NB4 (cell line): ENCODE measurements at regions not wholly inside any gene's neighbourhood (a gene's known extent, or its start where the extent isn't known, plus 50 kb on each side); places are given as distances from the start of the nearest gene placed in this dataset.

ENCODE experiments used
- DNase-seq: peaks from one replicate; pipeline ENCODE4 v3.0.0; 2010; ENCODE audit warnings: low read depth
- H3K4me3 ChIP-seq: one replicate; pipeline ENCODE4 v1.5.1; 2011; ENCODE audit warnings: mild to moderate bottlenecking, low read depth, low read length, moderate library complexity
- MYC ChIP-seq: IDR thresholded peaks from 2 replicates; pipeline ENCODE4 v1.6.1; 2011; ENCODE audit warnings: low read depth, low read length
- POLR2A ChIP-seq: IDR thresholded peaks from 2 replicates; pipeline ENCODE4 v1.6.1; 2011; ENCODE audit warnings: mild to moderate bottlenecking; ENCODE audit not compliant: insufficient read length; ENCODE audit errors: extremely low read depth
- TF ChIP-seq, protein P1 (sequence below): IDR thresholded peaks from 2 replicates; pipeline ENCODE4 v1.6.1; 2011; ENCODE audit warnings: low read depth, low read length
- TF ChIP-seq, protein P2 (sequence below): IDR thresholded peaks from one replicate; pipeline ENCODE4 v1.5.1; 2012; ENCODE audit warnings: low read depth, low read length

DNA sequence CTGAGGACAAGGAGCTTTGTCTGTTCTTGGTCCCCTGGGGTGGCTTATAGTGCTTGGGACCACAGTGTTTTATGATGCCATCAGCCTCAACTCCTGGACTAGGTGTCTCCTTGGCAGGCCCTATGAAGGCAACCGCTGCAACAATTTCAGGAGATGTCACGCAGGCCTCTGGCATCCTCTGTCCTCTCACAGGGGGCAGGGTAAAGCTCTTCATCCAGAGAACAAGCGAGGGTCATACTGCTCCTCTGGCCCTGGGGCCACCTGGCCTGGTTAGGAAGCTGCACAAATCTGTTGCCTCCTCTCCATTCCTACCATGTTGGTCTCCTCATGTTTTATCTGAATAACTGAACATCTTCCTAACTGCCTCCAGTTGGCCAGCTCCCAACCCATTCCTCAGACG, 148.9 kb upstream of the SPEF2 start:
- DNase-seq: no peak
- no peak overlapping the region for H3K4me3 ChIP-seq
- no peak for TF ChIP-seq POLR2A
- TF ChIP-seq MYC: no peak
- TF ChIP-seq, protein P1, sequence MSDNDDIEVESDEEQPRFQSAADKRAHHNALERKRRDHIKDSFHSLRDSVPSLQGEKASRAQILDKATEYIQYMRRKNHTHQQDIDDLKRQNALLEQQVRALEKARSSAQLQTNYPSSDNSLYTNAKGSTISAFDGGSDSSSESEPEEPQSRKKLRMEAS: no peak
- TF ChIP-seq, protein P2, sequence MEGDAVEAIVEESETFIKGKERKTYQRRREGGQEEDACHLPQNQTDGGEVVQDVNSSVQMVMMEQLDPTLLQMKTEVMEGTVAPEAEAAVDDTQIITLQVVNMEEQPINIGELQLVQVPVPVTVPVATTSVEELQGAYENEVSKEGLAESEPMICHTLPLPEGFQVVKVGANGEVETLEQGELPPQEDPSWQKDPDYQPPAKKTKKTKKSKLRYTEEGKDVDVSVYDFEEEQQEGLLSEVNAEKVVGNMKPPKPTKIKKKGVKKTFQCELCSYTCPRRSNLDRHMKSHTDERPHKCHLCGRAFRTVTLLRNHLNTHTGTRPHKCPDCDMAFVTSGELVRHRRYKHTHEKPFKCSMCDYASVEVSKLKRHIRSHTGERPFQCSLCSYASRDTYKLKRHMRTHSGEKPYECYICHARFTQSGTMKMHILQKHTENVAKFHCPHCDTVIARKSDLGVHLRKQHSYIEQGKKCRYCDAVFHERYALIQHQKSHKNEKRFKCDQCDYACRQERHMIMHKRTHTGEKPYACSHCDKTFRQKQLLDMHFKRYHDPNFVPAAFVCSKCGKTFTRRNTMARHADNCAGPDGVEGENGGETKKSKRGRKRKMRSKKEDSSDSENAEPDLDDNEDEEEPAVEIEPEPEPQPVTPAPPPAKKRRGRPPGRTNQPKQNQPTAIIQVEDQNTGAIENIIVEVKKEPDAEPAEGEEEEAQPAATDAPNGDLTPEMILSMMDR: no peak

DNA sequence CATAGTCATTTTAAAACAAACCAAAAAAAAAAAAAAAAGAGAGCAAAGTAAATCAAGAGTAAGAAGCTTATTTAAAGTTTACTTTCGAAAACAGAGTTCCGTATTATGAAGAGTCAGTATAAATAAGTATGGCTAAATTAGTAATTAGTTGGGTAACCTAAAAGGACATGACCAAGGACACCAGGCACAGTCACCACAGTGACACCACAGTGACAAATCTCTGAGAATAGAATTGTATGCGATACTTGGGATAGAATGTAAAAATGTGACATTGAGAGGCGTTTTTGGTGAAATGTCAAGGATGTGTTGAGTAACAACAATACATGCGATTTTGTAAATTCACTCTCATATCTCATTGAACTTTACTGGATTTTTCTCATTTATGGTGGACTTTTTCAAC, 150.9 kb upstream of the SPEF2 start:
- TF ChIP-seq POLR2A: no peak
- TF ChIP-seq, protein P2: no peak
- TF ChIP-seq MYC: no peak
- TF ChIP-seq, protein P1: no peak
- DNase-seq: no peak
- H3K4me3 ChIP-seq: no peak overlapping the region

DNA sequence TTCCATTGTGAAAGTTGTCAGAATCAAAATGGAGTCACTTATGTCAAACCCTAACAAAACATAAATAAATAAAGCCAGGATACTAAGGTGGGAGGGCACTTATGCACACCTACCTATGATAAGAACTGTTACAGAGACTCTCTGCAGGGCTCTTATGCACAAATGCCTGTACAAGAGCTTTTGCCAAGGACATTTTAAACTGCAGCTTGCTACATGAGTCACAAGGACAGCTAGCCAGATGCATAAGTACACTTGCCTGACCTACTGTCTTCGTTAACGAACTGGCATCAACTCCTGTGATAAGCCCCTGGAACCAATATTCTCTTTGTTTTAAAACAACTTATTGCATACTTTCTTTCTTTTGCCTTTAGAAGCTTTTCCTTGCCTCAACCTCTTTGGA, 152.9 kb upstream of the SPEF2 start:
- TF ChIP-seq, protein P2: no peak
- TF ChIP-seq MYC (no peak), POLR2A (no peak)
- TF ChIP-seq, protein P1: no peak
- no peak overlapping the region for H3K4me3 ChIP-seq
- no peak for DNase-seq

DNA sequence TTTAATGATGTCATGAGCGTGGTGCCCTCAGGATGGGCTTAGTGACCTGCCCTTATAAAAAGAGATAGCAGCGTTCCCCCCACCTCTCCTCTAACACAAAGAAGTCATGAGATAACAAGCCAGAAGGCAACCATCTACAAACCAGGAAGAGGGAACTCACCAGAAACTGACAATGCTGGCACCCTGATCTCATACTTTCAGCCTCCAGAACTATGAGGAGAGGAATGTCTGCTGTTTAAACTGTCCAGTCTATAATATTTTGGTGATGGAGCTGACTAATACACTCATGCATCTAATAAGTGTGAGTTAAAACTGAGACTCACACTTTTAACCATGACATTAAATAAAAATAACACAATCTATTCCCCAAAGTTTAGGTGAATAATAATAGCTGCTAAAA, 156.1 kb upstream of the SPEF2 start:
- H3K4me3 ChIP-seq: no peak overlapping the region
- DNase-seq: no peak
- TF ChIP-seq MYC: no peak
- TF ChIP-seq, protein P1: no peak
- TF ChIP-seq, protein P2: no peak
- no peak for TF ChIP-seq POLR2A

DNA sequence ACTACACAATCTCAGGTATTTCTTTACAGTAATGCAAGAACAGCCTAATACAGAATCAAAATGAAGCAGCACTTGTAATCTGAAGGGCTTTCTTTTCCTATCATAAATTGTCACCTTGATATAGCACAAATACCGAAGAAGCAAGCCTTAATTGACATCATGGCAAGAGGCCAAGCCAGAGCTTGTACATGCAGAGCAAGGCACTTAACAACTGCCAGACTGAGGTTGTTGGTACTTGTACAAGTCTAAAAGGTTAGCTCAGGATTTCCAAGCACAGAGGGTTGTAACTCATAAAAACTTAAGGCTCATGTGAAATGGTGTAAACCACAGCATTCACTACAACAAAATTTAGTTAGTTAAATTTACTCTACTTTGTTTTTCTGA, 158.8 kb upstream of the SPEF2 start:
- TF ChIP-seq POLR2A (no peak), MYC (no peak)
- TF ChIP-seq, protein P2: no peak
- TF ChIP-seq, protein P1: no peak
- no peak overlapping the region for H3K4me3 ChIP-seq
- DNase-seq: no peak
